CD14-positive monocyte (primary cell): ENCODE measurements at regions not wholly inside any gene's neighbourhood (a gene's known extent, or its start where the extent isn't known, plus 50 kb on each side); places are given as distances from the start of the nearest gene placed in this dataset.

Source experiments
- DNase-seq, 3 donors: peaks; one replicate each; pipeline ENCODE4 v3.0.0-alpha.2; 2011 to 2022
- H2AFZ ChIP-seq: 2 replicates; pipeline ENCODE4 v1.6.0; 2012; ENCODE audit warnings: mild to moderate bottlenecking, low read depth, low read length, inconsistent platforms; ENCODE audit not compliant: insufficient read depth, poor library complexity, severe bottlenecking
- H3K27ac ChIP-seq, 2 donors: 1 replicate in 1 of 2; 2 replicates in 1 of 2; pipeline ENCODE4 v1.5.1; 2012 to 2013; ENCODE audit warnings: low read length in 2 of 2, control low read depth in 1 of 2, inconsistent platforms in 1 of 2, low read depth in 1 of 2, mild to moderate bottlenecking in 1 of 2
- H3K27me3 ChIP-seq, 2 donors: one replicate each; pipeline versions ENCODE4 v1.6.0 to v1.6.1; 2011 to 2013; ENCODE audit warnings: low read length in 2 of 2; ENCODE audit not compliant: control insufficient read depth in 2 of 2, insufficient read depth in 2 of 2
- H3K36me3 ChIP-seq, 2 donors: replicated peaks in 1 of 2; 1 replicate in 1 of 2; 2 replicates in 1 of 2; pipeline versions ENCODE4 v1.5.1 to v1.6.1; 2012 to 2013; ENCODE audit warnings: low read length in 2 of 2, control low read depth in 1 of 2, inconsistent platforms in 1 of 2, mild to moderate bottlenecking in 1 of 2; ENCODE audit not compliant: insufficient read depth in 2 of 2, control insufficient read depth in 1 of 2
- H3K4me1 ChIP-seq, 2 donors: 1 replicate in 1 of 2; 2 replicates in 1 of 2; pipeline versions ENCODE4 v1.5.1 to v1.6.1; 2012 to 2013; ENCODE audit warnings: low read length in 2 of 2, control low read depth in 1 of 2, inconsistent platforms in 1 of 2, mild to moderate bottlenecking in 1 of 2, moderate library complexity in 1 of 2; ENCODE audit not compliant: insufficient read depth in 2 of 2, control insufficient read depth in 1 of 2
- H3K4me2 ChIP-seq: replicated peaks from 2 replicates; pipeline ENCODE3; 2012; ENCODE audit warnings: low read length, moderate library complexity, mild to moderate bottlenecking; ENCODE audit not compliant: poor library complexity, severe bottlenecking; ENCODE audit errors: extremely low read depth
- H3K4me3 ChIP-seq, 3 experiments: fragments of 200-600 bp in 1 of 3; sonication (generic) in 1 of 3; replicated peaks in 1 of 3; 1 replicate in 2 of 3; 2 replicates in 1 of 3; pipeline ENCODE4 v1.5.1; 2011 to 2013; ENCODE audit warnings: low read length in 3 of 3, mild to moderate bottlenecking in 3 of 3, control low read depth in 2 of 3, low read depth in 2 of 3, inconsistent platforms in 1 of 3, moderate library complexity in 1 of 3
- H3K79me2 ChIP-seq: 2 replicates; pipeline ENCODE4 v1.6.0; 2012; ENCODE audit warnings: mild to moderate bottlenecking, control low read depth, inconsistent platforms, low read length, moderate library complexity; ENCODE audit not compliant: insufficient read depth
- H3K9ac ChIP-seq: 2 replicates; pipeline ENCODE4 v1.6.0; 2017; ENCODE audit warnings: low read length, mild to moderate bottlenecking; ENCODE audit not compliant: insufficient read depth, poor library complexity, severe bottlenecking
- H3K9me3 ChIP-seq, 2 donors: replicated peaks in 1 of 2; 1 replicate in 1 of 2; 2 replicates in 1 of 2; pipeline versions ENCODE4 v1.5.1 to v1.6.1; 2012 to 2013; ENCODE audit warnings: low read length in 2 of 2, control low read depth in 1 of 2; ENCODE audit not compliant: control insufficient read depth in 1 of 2, insufficient read depth in 1 of 2
- H4K20me1 ChIP-seq: 2 replicates; pipeline ENCODE4 v1.6.0; 2012; ENCODE audit warnings: mild to moderate bottlenecking, low read length, control low read depth, moderate library complexity; ENCODE audit not compliant: insufficient read depth
- H3K27ac Mint-ChIP-seq, 7 donors: one replicate each; pipeline ENCODE4 v1.8.0; 2020; ENCODE audit warnings: mild to moderate bottlenecking in 7 of 7, mixed read lengths in 7 of 7, moderate library complexity in 6 of 7, inconsistent platforms in 2 of 7
- H3K27me3 Mint-ChIP-seq, 3 donors: one replicate each; pipeline ENCODE4 v1.8.0; 2021 to 2022; ENCODE audit warnings: low read depth in 3 of 3, mild to moderate bottlenecking in 3 of 3, mixed read lengths in 3 of 3, moderate library complexity in 3 of 3, inconsistent platforms in 1 of 3
- H3K36me3 Mint-ChIP-seq, 2 donors: one replicate each; pipeline ENCODE4 v1.8.0; 2020; ENCODE audit warnings: mixed read lengths in 2 of 2, inconsistent platforms in 1 of 2, mild to moderate bottlenecking in 1 of 2
- H3K4me1 Mint-ChIP-seq: one replicate; pipeline ENCODE4 v1.8.0; 2020; ENCODE audit warnings: mild to moderate bottlenecking, mixed read lengths
- H3K4me3 Mint-ChIP-seq, 2 donors: one replicate each; pipeline ENCODE4 v1.8.0; 2020; ENCODE audit warnings: mild to moderate bottlenecking in 2 of 2, mixed read lengths in 2 of 2, moderate library complexity in 1 of 2
- H3K9me3 Mint-ChIP-seq, 7 donors: one replicate each; pipeline ENCODE4 v1.8.0; 2020 to 2022; ENCODE audit warnings: mixed read lengths in 7 of 7, mild to moderate bottlenecking in 6 of 7, moderate library complexity in 6 of 7, inconsistent platforms in 2 of 7
- WGBS: methylation state at CpG from one replicate; pipeline ENCODE4 v1.1.5; 2013; ENCODE audit warnings: missing lambda C conversion rate; ENCODE audit not compliant: insufficient coverage; 5-methylcytosine and 5-hydroxymethylcytosine counted together
- intact Hi-C, 2 donors: fragments of 100-400 bp; cut with micrococcal nuclease; formaldehyde crosslinking; loops; one replicate each; pipeline versions ENCODE4 v1.15.0 to v1.15.1; 2023
- TF ChIP-seq, protein P1 (sequence below): fragments of 200-600 bp; IDR thresholded peaks from one replicate; pipeline ENCODE4 v1.8.0; 2022; ENCODE audit warnings: antibody characterized with exemption, mild to moderate bottlenecking

GRCh38 chr15:69848551-69849231 is 249.0 kb downstream of the TLE3 start:
- intact Hi-C loops, result no loop called here
- H3K4me1 Mint-ChIP-seq, result peaks cover 1% of the 10 kb centered on the region

GRCh38 chr15:69849232-69849610 is 248.5 kb downstream of the TLE3 start:
- H3K4me2 ChIP-seq, result no peak overlapping the region
- intact Hi-C loops, result no loop called here
- peaks cover 5 to 16% (median 5%) of the 10 kb centered on the region in 3 donors for H3K27me3 Mint-ChIP-seq
- no peak overlapping the region for H3K4me3 Mint-ChIP-seq
- no peaks in the 10 kb centered on the region for H4K20me1 ChIP-seq
- H3K9ac ChIP-seq, result no peak overlapping the region
- H3K27me3 ChIP-seq, result no peaks in the 10 kb centered on the region
- peaks cover 0 to 7% of the 10 kb centered on the region in 2 donors for H3K9me3 ChIP-seq
- no peak overlapping the region for H3K4me3 ChIP-seq
- H3K79me2 ChIP-seq, result no peaks in the 10 kb centered on the region
- peaks cover 1% of the 10 kb centered on the region for H3K4me1 Mint-ChIP-seq
- WGBS, result 38% methylated on average over 3 of the region's 4 CpGs
- no peak overlapping the region for H3K27ac ChIP-seq
- peaks cover 0 to 10% (median 4%) of the 10 kb centered on the region in 7 donors for H3K9me3 Mint-ChIP-seq
- DNase-seq, result no peak
- no peak overlapping the region for H2AFZ ChIP-seq
- H3K4me1 ChIP-seq, result no peaks in the 10 kb centered on the region
- H3K27ac Mint-ChIP-seq, result no peak overlapping the region
- TF ChIP-seq, protein P1, sequence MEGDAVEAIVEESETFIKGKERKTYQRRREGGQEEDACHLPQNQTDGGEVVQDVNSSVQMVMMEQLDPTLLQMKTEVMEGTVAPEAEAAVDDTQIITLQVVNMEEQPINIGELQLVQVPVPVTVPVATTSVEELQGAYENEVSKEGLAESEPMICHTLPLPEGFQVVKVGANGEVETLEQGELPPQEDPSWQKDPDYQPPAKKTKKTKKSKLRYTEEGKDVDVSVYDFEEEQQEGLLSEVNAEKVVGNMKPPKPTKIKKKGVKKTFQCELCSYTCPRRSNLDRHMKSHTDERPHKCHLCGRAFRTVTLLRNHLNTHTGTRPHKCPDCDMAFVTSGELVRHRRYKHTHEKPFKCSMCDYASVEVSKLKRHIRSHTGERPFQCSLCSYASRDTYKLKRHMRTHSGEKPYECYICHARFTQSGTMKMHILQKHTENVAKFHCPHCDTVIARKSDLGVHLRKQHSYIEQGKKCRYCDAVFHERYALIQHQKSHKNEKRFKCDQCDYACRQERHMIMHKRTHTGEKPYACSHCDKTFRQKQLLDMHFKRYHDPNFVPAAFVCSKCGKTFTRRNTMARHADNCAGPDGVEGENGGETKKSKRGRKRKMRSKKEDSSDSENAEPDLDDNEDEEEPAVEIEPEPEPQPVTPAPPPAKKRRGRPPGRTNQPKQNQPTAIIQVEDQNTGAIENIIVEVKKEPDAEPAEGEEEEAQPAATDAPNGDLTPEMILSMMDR, result no peak
- no peaks in the 10 kb centered on the region for H3K36me3 Mint-ChIP-seq
- H3K36me3 ChIP-seq, result no peaks in the 10 kb centered on the region

More at GRCh38 chr15:69848551-69849231, 249.0 kb downstream of the TLE3 start:
- no CpG with 5 or more reads among the region's 4 CpGs for WGBS
- Histone ChIP-seq H3K4me3 (no peak overlapping the region), H3K27me3 (no peaks in the 10 kb centered on the region), H3K79me2 (no peaks in the 10 kb centered on the region), H3K4me1 (no peaks in the 10 kb centered on the region), H4K20me1 (no peaks in the 10 kb centered on the region), H2AFZ (no peak overlapping the region), H3K36me3 (no peaks in the 10 kb centered on the region), H3K9ac (no peak overlapping the region), H3K9me3 (peaks cover 0 to 7% of the 10 kb centered on the region in 2 donors), H3K27ac (no peak overlapping the region), H3K4me2 (no peak overlapping the region)
- H3K27ac Mint-ChIP-seq, result no peak overlapping the region
- DNase-seq, result no peak
- H3K36me3 Mint-ChIP-seq, result no peaks in the 10 kb centered on the region
- peaks cover 7 to 16% (median 9%) of the 10 kb centered on the region in 3 donors for H3K27me3 Mint-ChIP-seq
- TF ChIP-seq, protein P1, result no peak
- H3K9me3 Mint-ChIP-seq, result peaks cover 0 to 10% (median 4%) of the 10 kb centered on the region in 7 donors
- no peak overlapping the region for H3K4me3 Mint-ChIP-seq
